K562 (cell line): ENCODE measurements at regions not wholly inside any gene's neighbourhood (a gene's known extent, or its start where the extent isn't known, plus 50 kb on each side); places are given as distances from the start of the nearest gene placed in this dataset.

Experiments used
- BMI1 ChIP-seq: fragments of 150-350 bp; IDR thresholded peaks from 2 replicates; pipeline ENCODE4 v1.6.1; 2014; ENCODE audit warnings: low read length
- FOXK2 ChIP-seq, 2 experiments: fragments of 450-650 bp; IDR thresholded peaks in 1 of 2; conservative IDR thresholded peaks in 1 of 2; 2 replicates each; pipeline ENCODE4 v1.6.1; 2016; ENCODE audit warnings: low read depth in 2 of 2, mild to moderate bottlenecking in 1 of 2
- GABPB2 ChIP-seq: fragments of 250-450 bp; sonication (Bioruptor Pico); conservative IDR thresholded peaks from 2 replicates; pipeline ENCODE4 v1.5.1; 2021; ENCODE audit warnings: mild to moderate bottlenecking
- GTF2F1 ChIP-seq: IDR thresholded peaks from 2 replicates; pipeline ENCODE4 v1.6.1; 2011; ENCODE audit warnings: low read depth, low read length, improper control_type of control experiment
- HMBOX1 ChIP-seq: sonication (generic); IDR thresholded peaks from 2 replicates; pipeline ENCODE4 v1.6.1; 2016
- MAFF ChIP-seq: IDR thresholded peaks from 2 replicates; pipeline ENCODE4 v1.6.1; 2012; ENCODE audit warnings: low read length, improper control_type of control experiment
- MAZ ChIP-seq, 2 experiments: fragments of 450-650 bp in 1 of 2; sonication (generic) in 1 of 2; formaldehyde crosslinking; IDR thresholded peaks in 1 of 2; conservative IDR thresholded peaks in 1 of 2; 2 replicates each; pipeline versions ENCODE4 v1.4.0 to v1.5.0; 2020; ENCODE audit warnings: mild to moderate bottlenecking in 1 of 2, missing genetic modification reagents in 1 of 2
- MEF2D ChIP-seq: conservative IDR thresholded peaks from 2 replicates; pipeline ENCODE4 v1.6.1; 2016; ENCODE audit warnings: low read depth, missing genetic modification characterization, missing compliant biosample characterization
- NR3C1 ChIP-seq: sonication (generic); formaldehyde crosslinking; IDR thresholded peaks from 2 replicates; pipeline ENCODE4 v1.8.1; 2022; ENCODE audit warnings: missing genetic modification reagents
- NRF1 ChIP-seq, 2 experiments: fragments of 450-650 bp; IDR thresholded peaks in 1 of 2; conservative IDR thresholded peaks in 1 of 2; 2 replicates each; pipeline ENCODE4 v1.6.1; 2014; ENCODE audit warnings: mild to moderate bottlenecking in 2 of 2
- PHB ChIP-seq: fragments of 250-450 bp; sonication (Bioruptor Pico); IDR thresholded peaks from 2 replicates; pipeline ENCODE4 v1.5.0; 2021
- SMARCA4 ChIP-seq: fragments of 450-650 bp; IDR thresholded peaks from 2 replicates; pipeline ENCODE4 v1.6.1; 2016
- TAF9B ChIP-seq: fragments of 450-650 bp; IDR thresholded peaks from 2 replicates; pipeline ENCODE4 v1.6.1; 2018; ENCODE audit warnings: mild to moderate bottlenecking; ENCODE audit not compliant: partially characterized antibody
- USF2 ChIP-seq: sonication (generic); formaldehyde crosslinking; IDR thresholded peaks from 2 replicates; pipeline ENCODE4 v1.5.0; 2020; ENCODE audit warnings: missing genetic modification reagents
- ZBTB33 ChIP-seq: sonication (generic); formaldehyde crosslinking; IDR thresholded peaks from 2 replicates; pipeline ENCODE4 v1.8.1; 2023; ENCODE audit warnings: mild to moderate bottlenecking, missing genetic modification reagents
- ZC3H11A ChIP-seq: IDR thresholded peaks from 2 replicates; pipeline ENCODE4 v1.6.1; 2012; ENCODE audit warnings: low read depth, low read length, improper control_type of control experiment
- ZNF121 ChIP-seq: sonication (generic); formaldehyde crosslinking; conservative IDR thresholded peaks from 2 replicates; pipeline ENCODE4 v1.8.0; 2022; ENCODE audit warnings: missing genetic modification reagents
- ZNF280B ChIP-seq: fragments of 250-450 bp; sonication (Bioruptor Pico); IDR thresholded peaks from 2 replicates; pipeline ENCODE4 v1.5.1; 2021; ENCODE audit warnings: mild to moderate bottlenecking
- ZNF778 ChIP-seq: fragments of 450-650 bp; formaldehyde crosslinking; IDR thresholded peaks from 2 replicates; pipeline ENCODE4 v1.4.0; 2020; ENCODE audit warnings: mild to moderate bottlenecking, moderate library complexity
- TF ChIP-seq, protein P1 (sequence below): fragments of 450-650 bp; formaldehyde crosslinking; IDR thresholded peaks from 2 replicates; pipeline ENCODE4 v1.4.0; 2020; ENCODE audit warnings: mild to moderate bottlenecking
- TF ChIP-seq, protein P2 (sequence below): fragments of 250-450 bp; sonication (Bioruptor Pico); IDR thresholded peaks from 2 replicates; pipeline ENCODE4 v1.5.0; 2020; ENCODE audit warnings: mild to moderate bottlenecking

- TF ChIP-seq ZNF280B (CRISPR knock-in tag) (no peak), BMI1 (no peak), ZC3H11A (no peak), USF2 (no peak), GTF2F1 (no peak), PHB (CRISPR knock-in tag) (no peak), ZNF121 (CRISPR knock-in tag) (no peak), SMARCA4 (peak; percentile 31; the same call in 1 of the 2 replicates), FOXK2 (conservative IDR thresholded peaks at IDR 0.05 in 1 of 2, IDR thresholded peaks at IDR 0.05 in 1 of 2; ENCODE audit: low read depth in 2 of 2) (no peak), NR3C1 (CRISPR knock-in tag) (no peak), GABPB2 (CRISPR knock-in tag) (no peak), TAF9B (no peak), HMBOX1 (peak; percentile 45; the same call in 1 of the 2 replicates), NRF1 (conservative IDR thresholded peaks at IDR 0.05 in 1 of 2, IDR thresholded peaks at IDR 0.05 in 1 of 2) (no peak), ZBTB33 (CRISPR knock-in tag) (no peak), MAFF (no peak), MAZ (CRISPR knock-in tag; conservative IDR thresholded peaks at IDR 0.05 in 1 of 2, IDR thresholded peaks at IDR 0.05 in 1 of 2) (no peak), MEF2D (peak; percentile 95), ZNF778 (CRISPR knock-in tag) (no peak)
- TF ChIP-seq, protein P1, sequence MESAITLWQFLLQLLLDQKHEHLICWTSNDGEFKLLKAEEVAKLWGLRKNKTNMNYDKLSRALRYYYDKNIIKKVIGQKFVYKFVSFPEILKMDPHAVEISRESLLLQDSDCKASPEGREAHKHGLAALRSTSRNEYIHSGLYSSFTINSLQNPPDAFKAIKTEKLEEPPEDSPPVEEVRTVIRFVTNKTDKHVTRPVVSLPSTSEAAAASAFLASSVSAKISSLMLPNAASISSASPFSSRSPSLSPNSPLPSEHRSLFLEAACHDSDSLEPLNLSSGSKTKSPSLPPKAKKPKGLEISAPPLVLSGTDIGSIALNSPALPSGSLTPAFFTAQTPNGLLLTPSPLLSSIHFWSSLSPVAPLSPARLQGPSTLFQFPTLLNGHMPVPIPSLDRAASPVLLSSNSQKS (CRISPR knock-in tag), result no peak
- TF ChIP-seq, protein P2, sequence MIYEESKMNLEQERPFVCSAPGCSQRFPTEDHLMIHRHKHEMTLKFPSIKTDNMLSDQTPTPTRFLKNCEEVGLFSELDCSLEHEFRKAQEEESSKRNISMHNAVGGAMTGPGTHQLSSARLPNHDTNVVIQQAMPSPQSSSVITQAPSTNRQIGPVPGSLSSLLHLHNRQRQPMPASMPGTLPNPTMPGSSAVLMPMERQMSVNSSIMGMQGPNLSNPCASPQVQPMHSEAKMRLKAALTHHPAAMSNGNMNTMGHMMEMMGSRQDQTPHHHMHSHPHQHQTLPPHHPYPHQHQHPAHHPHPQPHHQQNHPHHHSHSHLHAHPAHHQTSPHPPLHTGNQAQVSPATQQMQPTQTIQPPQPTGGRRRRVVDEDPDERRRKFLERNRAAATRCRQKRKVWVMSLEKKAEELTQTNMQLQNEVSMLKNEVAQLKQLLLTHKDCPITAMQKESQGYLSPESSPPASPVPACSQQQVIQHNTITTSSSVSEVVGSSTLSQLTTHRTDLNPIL, result 0 out of 2 replicates have a peak, but pooled peaks have one; percentile 17
Observed at GRCh38 chr10:117762819-117763172, 220.2 kb downstream of the EMX2 start (continued).
